Gastroesophageal sphincter (tissue), 4 donors: ENCODE measurements at regions not wholly inside any gene's neighbourhood (a gene's known extent, or its start where the extent isn't known, plus 50 kb on each side); places are given as distances from the start of the nearest gene placed in this dataset.
"Not testable (repeated sequence)": the region's sequence is repeated elsewhere in the genome, so short reads cannot be mapped to it uniquely, and the experiment has no call there.

ENCODE experiments used
- ATAC-seq: fragments of 150-250 bp; one replicate; pipeline ENCODE4 v1.9.1; 2016; ENCODE audit warnings: mild to moderate bottlenecking, moderate library complexity
- H3K27ac ChIP-seq, 4 donors: fragments of 200-600 bp; sonication (generic) in 3 of 4; 1 replicate in 3 of 4; 2 replicates in 1 of 4; pipeline ENCODE4 v1.5.1; 2016 to 2019
- H3K27me3 ChIP-seq: fragments of 200-600 bp; sonication (generic); one replicate; pipeline ENCODE4 v1.5.1; 2019
- H3K36me3 ChIP-seq, 2 donors: fragments of 200-600 bp; sonication (generic); one replicate each; pipeline ENCODE4 v1.5.1; 2019; ENCODE audit warnings: control low read depth in 1 of 2
- H3K4me1 ChIP-seq, 3 donors: fragments of 200-600 bp; sonication (generic); 1 replicate in 2 of 3; 2 replicates in 1 of 3; pipeline ENCODE4 v1.5.1; 2016 to 2019; ENCODE audit warnings: control low read depth in 2 of 3
- H3K4me3 ChIP-seq, 2 donors: fragments of 200-600 bp; sonication (generic); one replicate each; pipeline ENCODE4 v1.5.1; 2019; ENCODE audit warnings: mild to moderate bottlenecking in 1 of 2, moderate library complexity in 1 of 2
- H3K9me3 ChIP-seq, 3 donors: fragments of 200-600 bp; sonication (generic); one replicate each; pipeline ENCODE4 v1.5.1; 2017 to 2019; ENCODE audit warnings: control low read depth in 2 of 3
- CTCF ChIP-seq, 4 experiments: fragments of 200-600 bp in 2 of 4; fragments of 450-650 bp in 2 of 4; sonication (generic) in 1 of 4; IDR thresholded peaks; one replicate each; pipeline ENCODE4 v1.5.1; 2017 to 2019; ENCODE audit warnings: antibody characterized with exemption in 4 of 4, mild to moderate bottlenecking in 2 of 4, moderate library complexity in 2 of 4
- EP300 ChIP-seq: sonication (generic); formaldehyde crosslinking; IDR thresholded peaks from one replicate; pipeline ENCODE4 v1.6.1; 2017; ENCODE audit warnings: antibody characterized with exemption, mild to moderate bottlenecking
- POLR2A ChIP-seq, 2 donors: fragments of 450-650 bp; IDR thresholded peaks; one replicate each; pipeline ENCODE4 v1.6.1; 2017; ENCODE audit warnings: antibody characterized with exemption in 2 of 2, mild to moderate bottlenecking in 2 of 2, moderate library complexity in 1 of 2
- POLR2AphosphoS5 ChIP-seq: sonication (generic); formaldehyde crosslinking; IDR thresholded peaks from one replicate; pipeline ENCODE4 v1.6.1; 2017; ENCODE audit warnings: antibody characterized with exemption
- WGBS, 2 donors: methylation state at CpG; one replicate each; pipeline ENCODE4 v1.1.5; 2018; ENCODE audit warnings: low coverage in 1 of 2; 5-methylcytosine and 5-hydroxymethylcytosine counted together

- Histone ChIP-seq H3K9me3 (no peaks in the 10 kb centered on the region), H3K4me1 (no peaks in the 10 kb centered on the region), H3K27ac (no peak overlapping the region), H3K27me3 (peaks cover 27% of the 10 kb centered on the region), H3K4me3 (no peak overlapping the region), H3K36me3 (no peaks in the 10 kb centered on the region)
- 60% methylated on average over 1 to 9 of the region's 9 CpGs for WGBS, 2 donors
- no peak for TF ChIP-seq POLR2A (IDR thresholded peaks at IDR 0.05)
- no peak for TF ChIP-seq EP300
- TF ChIP-seq CTCF (IDR thresholded peaks at IDR 0.05): no peak
- no peak for TF ChIP-seq POLR2AphosphoS5
- no peak for ATAC-seq
These were observed 1059.3 kb downstream of the TMEM121 start for GRCh38 chr14:106585692-106586091.

- no peaks in the 10 kb centered on the region for H3K4me1 ChIP-seq
- no peaks in the 10 kb centered on the region for H3K9me3 ChIP-seq
- H3K4me3 ChIP-seq: no peak overlapping the region
- no peak for ATAC-seq
- TF ChIP-seq EP300 (no peak), CTCF (IDR thresholded peaks at IDR 0.05) (no peak), POLR2A (IDR thresholded peaks at IDR 0.05) (no peak), POLR2AphosphoS5 (no peak)
- H3K27me3 ChIP-seq: peaks cover 24% of the 10 kb centered on the region
- no peak overlapping the region for H3K27ac ChIP-seq
- H3K36me3 ChIP-seq: no peaks in the 10 kb centered on the region
- WGBS, 2 donors: 86% methylated on average over 5 of the region's 8 CpGs; no CpG with 5 or more reads in 1 of the 2 donors
These were observed 1059.8 kb downstream of the TMEM121 start for GRCh38 chr14:106586098-106586704.

GRCh38 chr14:106591539-106591938, 1065.2 kb downstream of the TMEM121 start:
- not testable (repeated sequence) for H3K4me1 ChIP-seq, H3K4me3 ChIP-seq, H3K9me3 ChIP-seq, H3K36me3 ChIP-seq, ATAC-seq, H3K27ac ChIP-seq
- peaks cover 13% of the 10 kb centered on the region for H3K27me3 ChIP-seq
- WGBS, 2 donors: no CpG with 5 or more reads among the region's 7 CpGs

GRCh38 chr14:106592115-106592852, 1065.9 kb downstream of the TMEM121 start:
- not testable (repeated sequence) for ATAC-seq, H3K27me3 ChIP-seq, H3K9me3 ChIP-seq, H3K4me3 ChIP-seq, H3K27ac ChIP-seq, H3K4me1 ChIP-seq, H3K36me3 ChIP-seq
- WGBS, 2 donors: 56 to 58% methylated on average over 2 to 14 of the region's 24 CpGs

- Histone ChIP-seq H3K4me3 (no peak overlapping the region), H3K9me3 (no peaks in the 10 kb centered on the region), H3K4me1 (no peaks in the 10 kb centered on the region), H3K27ac (no peak overlapping the region), H3K36me3 (no peaks in the 10 kb centered on the region), H3K27me3 (peaks cover 15% of the 10 kb centered on the region)
- TF ChIP-seq POLR2A (IDR thresholded peaks at IDR 0.05) (no peak), EP300 (no peak), CTCF (IDR thresholded peaks at IDR 0.05) (no peak), POLR2AphosphoS5 (no peak)
- 61 to 75% methylated on average over 2 of the region's 2 CpGs for WGBS, 2 donors
- no peak for ATAC-seq
These were observed 1072.8 kb downstream of the TMEM121 start for GRCh38 chr14:106599209-106599608.
